Upper lobe of left lung (tissue), 4 donors: ENCODE measurements at regions not wholly inside any gene's neighbourhood (a gene's known extent, or its start where the extent isn't known, plus 50 kb on each side); places are given as distances from the start of the nearest gene placed in this dataset.

Source experiments
- CTCF ChIP-seq, 6 experiments: fragments of 450-650 bp in 4 of 6; fragments of 200-600 bp in 2 of 6; sonication (generic) in 2 of 6; IDR thresholded peaks; one replicate each; pipeline ENCODE4 v1.5.1; 2016 to 2019; ENCODE audit warnings: antibody characterized with exemption in 6 of 6
- EP300 ChIP-seq, 4 donors: sonication (generic); formaldehyde crosslinking; IDR thresholded peaks; one replicate each; pipeline ENCODE4 v1.5.1; 2017; ENCODE audit warnings: antibody characterized with exemption in 4 of 4, control low read depth in 2 of 4
- POLR2AphosphoS5 ChIP-seq, 2 donors: sonication (generic); formaldehyde crosslinking; IDR thresholded peaks; one replicate each; pipeline ENCODE4 v1.5.1; 2017; ENCODE audit warnings: antibody characterized with exemption in 2 of 2

DNA sequence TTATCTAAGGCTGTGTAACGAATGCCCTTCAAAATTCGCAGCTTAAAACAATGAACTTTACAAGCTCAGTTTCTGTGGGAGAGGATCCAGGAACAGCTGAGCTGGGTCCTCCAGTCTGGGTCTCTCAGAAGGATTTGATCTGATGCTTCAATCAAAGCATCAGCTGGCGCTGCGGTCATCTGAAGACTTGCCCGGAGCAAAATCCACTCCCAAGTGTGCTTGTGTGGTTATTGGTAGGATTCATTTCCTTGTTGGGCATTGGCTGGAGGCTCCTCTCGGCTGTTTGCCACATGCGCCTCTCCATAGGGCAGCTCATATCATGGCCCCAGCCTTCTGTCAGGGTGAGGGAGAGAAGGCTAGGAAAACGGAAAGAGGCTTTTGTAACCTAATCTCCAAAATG is 269.3 kb upstream of the CHD6 start:
- TF ChIP-seq CTCF (IDR thresholded peaks at IDR 0.05) (no peak), EP300 (IDR thresholded peaks at IDR 0.05) (no peak), POLR2AphosphoS5 (IDR thresholded peaks at IDR 0.05) (no peak)
